Peyer's patch (tissue), 4 donors: ENCODE measurements at regions not wholly inside any gene's neighbourhood (a gene's known extent, or its start where the extent isn't known, plus 50 kb on each side); places are given as distances from the start of the nearest gene placed in this dataset.

Source experiments
- POLR2A ChIP-seq, 2 donors: fragments of 450-650 bp; IDR thresholded peaks; one replicate each; pipeline ENCODE4 v1.5.1; 2017; ENCODE audit warnings: antibody characterized with exemption in 2 of 2, mild to moderate bottlenecking in 2 of 2, moderate library complexity in 2 of 2
- TF ChIP-seq, protein P1 (sequence below), 6 experiments: fragments of 450-650 bp in 4 of 6; fragments of 200-600 bp in 2 of 6; sonication (generic) in 1 of 6; IDR thresholded peaks; one replicate each; pipeline ENCODE4 v1.5.1; 2017 to 2019; ENCODE audit warnings: antibody characterized with exemption in 6 of 6, mild to moderate bottlenecking in 3 of 6, moderate library complexity in 1 of 6

DNA sequence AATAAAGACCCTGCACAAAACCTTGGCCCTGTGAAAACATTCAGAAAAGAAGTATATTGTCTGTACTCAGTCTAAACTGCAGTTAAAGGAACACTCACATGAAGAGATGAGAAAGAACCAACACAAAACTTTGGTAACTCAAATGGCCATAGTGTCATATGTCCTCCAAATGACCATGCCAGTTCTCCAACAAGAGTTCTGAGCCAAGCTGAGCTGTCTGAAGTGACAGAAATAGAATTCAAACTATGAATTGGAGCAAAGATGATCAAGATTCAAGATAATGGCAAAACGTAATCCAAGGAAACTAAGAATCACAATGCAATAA, 739.3 kb upstream of the NDST4 start:
- TF ChIP-seq, protein P1, sequence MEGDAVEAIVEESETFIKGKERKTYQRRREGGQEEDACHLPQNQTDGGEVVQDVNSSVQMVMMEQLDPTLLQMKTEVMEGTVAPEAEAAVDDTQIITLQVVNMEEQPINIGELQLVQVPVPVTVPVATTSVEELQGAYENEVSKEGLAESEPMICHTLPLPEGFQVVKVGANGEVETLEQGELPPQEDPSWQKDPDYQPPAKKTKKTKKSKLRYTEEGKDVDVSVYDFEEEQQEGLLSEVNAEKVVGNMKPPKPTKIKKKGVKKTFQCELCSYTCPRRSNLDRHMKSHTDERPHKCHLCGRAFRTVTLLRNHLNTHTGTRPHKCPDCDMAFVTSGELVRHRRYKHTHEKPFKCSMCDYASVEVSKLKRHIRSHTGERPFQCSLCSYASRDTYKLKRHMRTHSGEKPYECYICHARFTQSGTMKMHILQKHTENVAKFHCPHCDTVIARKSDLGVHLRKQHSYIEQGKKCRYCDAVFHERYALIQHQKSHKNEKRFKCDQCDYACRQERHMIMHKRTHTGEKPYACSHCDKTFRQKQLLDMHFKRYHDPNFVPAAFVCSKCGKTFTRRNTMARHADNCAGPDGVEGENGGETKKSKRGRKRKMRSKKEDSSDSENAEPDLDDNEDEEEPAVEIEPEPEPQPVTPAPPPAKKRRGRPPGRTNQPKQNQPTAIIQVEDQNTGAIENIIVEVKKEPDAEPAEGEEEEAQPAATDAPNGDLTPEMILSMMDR (IDR thresholded peaks at IDR 0.05), result no peak
- no peak for TF ChIP-seq POLR2A (IDR thresholded peaks at IDR 0.05)
